ENCODE measurements at regions not wholly inside any gene's neighbourhood (a gene's known extent, or its start where the extent isn't known, plus 50 kb on each side); places are given as distances from the start of the nearest gene placed in this dataset.
"Not testable (repeated sequence)": the region's sequence is repeated elsewhere in the genome, so short reads cannot be mapped to it uniquely, and the experiment has no call there.

DNA sequence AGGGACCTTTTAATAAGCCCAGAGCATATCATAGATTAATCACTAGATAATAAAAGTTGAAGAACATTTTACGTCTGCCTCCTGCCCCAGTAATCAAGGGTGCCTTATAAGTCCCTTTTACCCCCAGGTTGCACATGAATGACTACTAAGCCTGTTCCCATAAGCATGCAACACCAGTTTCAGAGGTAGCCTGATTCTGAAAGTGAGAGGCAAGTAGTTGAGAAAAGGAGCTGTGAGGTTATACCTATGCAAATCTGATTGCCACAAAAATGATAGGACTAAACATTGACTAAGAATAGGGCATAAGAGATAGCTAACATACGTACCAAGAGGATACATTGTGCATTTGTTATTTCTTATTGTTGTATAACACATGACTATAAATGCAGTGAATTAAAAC, 681.9 kb downstream of the ISL1 start:
- H3K4me3 ChIP-seq, result no peak overlapping the region
- 71 to 80% methylated on average over 2 of the region's 2 CpGs for WGBS, 2 donors
- H3K4me1 ChIP-seq, result no peaks in the 10 kb centered on the region
- H3K27me3 ChIP-seq, result no peaks in the 10 kb centered on the region
- peaks cover 0 to 32% (median 7%) of the 10 kb centered on the region in 11 donors for H3K9me3 ChIP-seq
- DNase-seq (no peak), ATAC-seq (no peak)
- H3K36me3 ChIP-seq, result no peaks in the 10 kb centered on the region
- TF ChIP-seq, protein P1, sequence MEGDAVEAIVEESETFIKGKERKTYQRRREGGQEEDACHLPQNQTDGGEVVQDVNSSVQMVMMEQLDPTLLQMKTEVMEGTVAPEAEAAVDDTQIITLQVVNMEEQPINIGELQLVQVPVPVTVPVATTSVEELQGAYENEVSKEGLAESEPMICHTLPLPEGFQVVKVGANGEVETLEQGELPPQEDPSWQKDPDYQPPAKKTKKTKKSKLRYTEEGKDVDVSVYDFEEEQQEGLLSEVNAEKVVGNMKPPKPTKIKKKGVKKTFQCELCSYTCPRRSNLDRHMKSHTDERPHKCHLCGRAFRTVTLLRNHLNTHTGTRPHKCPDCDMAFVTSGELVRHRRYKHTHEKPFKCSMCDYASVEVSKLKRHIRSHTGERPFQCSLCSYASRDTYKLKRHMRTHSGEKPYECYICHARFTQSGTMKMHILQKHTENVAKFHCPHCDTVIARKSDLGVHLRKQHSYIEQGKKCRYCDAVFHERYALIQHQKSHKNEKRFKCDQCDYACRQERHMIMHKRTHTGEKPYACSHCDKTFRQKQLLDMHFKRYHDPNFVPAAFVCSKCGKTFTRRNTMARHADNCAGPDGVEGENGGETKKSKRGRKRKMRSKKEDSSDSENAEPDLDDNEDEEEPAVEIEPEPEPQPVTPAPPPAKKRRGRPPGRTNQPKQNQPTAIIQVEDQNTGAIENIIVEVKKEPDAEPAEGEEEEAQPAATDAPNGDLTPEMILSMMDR (IDR thresholded peaks at IDR 0.05), result no peak
- intact Hi-C loops (cut with DNase I), result no loop called here
- H3K27ac ChIP-seq, result no peak overlapping the region

DNA sequence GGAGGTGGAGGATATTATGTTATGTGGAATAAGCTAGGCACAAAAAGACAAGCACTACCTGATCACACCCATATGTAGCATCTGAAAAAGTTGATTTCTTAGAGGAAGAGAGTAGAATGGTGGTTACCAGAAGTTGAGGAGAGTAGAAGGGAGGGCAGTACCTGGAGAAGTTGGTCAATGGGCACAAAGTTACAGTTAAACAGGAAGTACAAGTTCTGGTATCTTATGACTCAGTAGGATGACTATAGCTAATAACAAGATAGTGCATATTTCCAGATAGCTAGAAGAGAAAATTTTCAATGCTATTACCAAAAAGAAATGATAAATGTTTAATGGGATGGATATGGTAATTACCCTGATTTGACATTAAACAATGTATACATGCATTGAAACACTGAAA, 686.7 kb downstream of the ISL1 start:
- Histone ChIP-seq H3K9me3 (peaks cover 0 to 31% (median 7%) of the 10 kb centered on the region in 11 donors), H3K4me1 (no peaks in the 10 kb centered on the region), H3K4me3 (no peak overlapping the region), H3K27ac (no peak overlapping the region), H3K36me3 (no peaks in the 10 kb centered on the region), H3K27me3 (no peaks in the 10 kb centered on the region)
- TF ChIP-seq, protein P1 (IDR thresholded peaks at IDR 0.05), result no peak
- intact Hi-C loops (cut with DNase I), result no loop called here
- no peak for DNase-seq
- ATAC-seq, result no peak

DNA sequence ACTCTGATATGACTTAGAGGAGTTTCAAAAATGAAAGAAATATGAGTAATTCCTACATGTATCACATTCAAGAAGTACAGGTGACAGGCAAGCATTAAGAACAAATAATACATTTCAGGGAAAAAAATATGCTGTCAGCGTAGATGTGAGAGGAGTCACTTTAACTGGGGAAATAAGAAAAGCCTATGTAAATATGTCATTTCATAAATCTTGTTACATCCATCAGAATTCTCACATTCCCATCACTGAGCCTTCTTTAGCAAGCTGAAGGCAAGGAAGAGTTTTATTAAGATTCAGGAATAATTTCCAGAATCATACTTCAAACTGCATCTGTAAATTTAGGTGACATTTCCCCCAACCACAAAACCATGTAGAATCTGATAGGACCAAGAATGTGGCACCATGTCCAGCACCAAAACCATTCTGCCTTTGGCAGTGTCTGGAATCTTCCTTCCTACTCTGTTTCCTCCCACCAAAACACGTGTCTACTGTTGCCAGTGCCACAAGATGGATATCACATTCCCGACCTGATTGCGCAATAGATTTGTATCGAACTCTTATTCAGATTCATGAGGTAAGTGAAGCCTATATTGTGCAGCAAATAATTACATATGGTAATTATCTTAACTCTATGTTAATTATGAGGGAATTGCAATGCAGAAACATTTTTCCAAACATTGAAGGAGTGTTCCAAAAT, 690.9 kb downstream of the ISL1 start:
- intact Hi-C loops (cut with DNase I), result no loop called here
- ATAC-seq, result no peak
- H3K4me1 ChIP-seq, result no peaks in the 10 kb centered on the region
- no peaks in the 10 kb centered on the region for H3K27me3 ChIP-seq
- TF ChIP-seq, protein P1 (IDR thresholded peaks at IDR 0.05), result no peak
- 74% methylated on average over 5 of the region's 5 CpGs for WGBS, 2 donors
- no peaks in the 10 kb centered on the region for H3K36me3 ChIP-seq
- no peak for DNase-seq
- no peak overlapping the region for H3K4me3 ChIP-seq
- H3K9me3 ChIP-seq, result no peaks in the 10 kb centered on the region
- no peak overlapping the region for H3K27ac ChIP-seq

DNA sequence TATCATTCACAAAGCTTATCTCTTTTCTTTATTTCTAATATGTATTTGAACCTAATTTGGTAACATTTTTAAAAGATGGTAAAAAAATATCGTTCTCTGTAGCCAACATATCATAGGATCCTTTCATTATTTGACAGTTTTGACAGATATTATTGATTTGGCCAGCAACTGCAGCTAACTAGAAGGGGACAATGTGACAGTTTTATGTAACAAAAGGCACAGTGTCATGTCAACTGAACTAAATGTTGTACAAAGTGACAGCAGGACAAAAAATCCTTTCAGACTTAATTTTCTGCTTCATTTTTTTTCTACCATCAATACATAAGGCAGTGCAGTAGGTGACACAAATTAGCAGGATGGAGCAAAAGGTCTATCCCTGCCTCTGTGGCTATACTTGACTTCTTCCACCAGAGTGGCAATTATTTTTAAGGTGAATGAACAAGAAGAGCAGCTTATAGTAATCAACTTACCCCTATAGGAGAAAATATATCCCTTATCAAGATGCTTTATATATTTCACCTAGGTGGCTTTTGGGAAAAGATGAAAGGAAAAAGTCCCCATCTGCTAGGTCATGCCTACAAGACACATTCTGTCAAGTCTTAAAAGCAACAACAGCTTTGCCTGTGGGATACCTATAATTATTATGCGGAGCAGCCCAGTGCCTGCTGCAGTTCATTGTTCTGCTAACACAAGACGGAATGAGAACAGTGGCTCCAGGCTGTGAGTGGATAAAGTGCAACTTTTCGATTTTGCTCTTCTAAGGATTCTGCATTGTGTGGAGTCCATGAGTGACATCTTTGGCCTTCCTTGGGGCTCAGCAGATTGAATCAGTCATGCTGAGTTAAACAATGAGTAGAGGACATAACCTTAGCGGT, 694.9 kb downstream of the ISL1 start:
- no peak overlapping the region for H3K4me3 ChIP-seq
- 66 to 67% methylated on average over 5 of the region's 5 CpGs for WGBS, 2 donors
- no peaks in the 10 kb centered on the region for H3K9me3 ChIP-seq
- TF ChIP-seq, protein P1 (IDR thresholded peaks at IDR 0.05), result no peak
- ATAC-seq (no peak), DNase-seq (no peak)
- no peaks in the 10 kb centered on the region for H3K4me1 ChIP-seq
- H3K27ac ChIP-seq, result no peak overlapping the region
- H3K27me3 ChIP-seq, result no peaks in the 10 kb centered on the region
- no peaks in the 10 kb centered on the region for H3K36me3 ChIP-seq
- intact Hi-C loops (cut with DNase I), result no loop called here

DNA sequence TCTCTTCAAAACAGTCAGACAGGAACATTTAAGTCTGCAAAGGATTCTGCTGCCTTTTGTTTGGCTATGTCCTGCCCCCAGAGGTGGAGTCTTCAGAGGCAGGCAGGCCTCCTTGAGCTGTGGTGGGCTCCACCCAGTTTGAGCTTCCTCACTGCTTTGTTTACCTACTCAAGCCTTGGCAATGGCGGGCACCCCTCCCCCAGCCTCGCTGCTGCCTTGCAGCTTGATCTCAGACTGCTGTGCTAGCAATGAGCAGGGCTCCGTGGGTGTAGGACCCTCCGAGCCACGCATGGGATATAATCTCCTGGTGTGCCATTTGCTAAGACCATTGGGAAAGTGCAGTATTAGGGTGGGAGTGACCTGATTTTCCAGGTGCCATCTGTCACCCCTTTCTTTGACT, 685.4 kb upstream of the ITGA1 start:
- H3K9me3 ChIP-seq, result peaks cover 0 to 20% (median 1%) of the 10 kb centered on the region in 11 donors
- ATAC-seq; H3K4me3 ChIP-seq; H3K27me3 ChIP-seq; intact Hi-C loops (cut with DNase I); DNase-seq; H3K4me1 ChIP-seq; H3K27ac ChIP-seq; H3K36me3 ChIP-seq: not testable (repeated sequence)
- WGBS, 2 donors, result 73 to 79% methylated on average over 5 of the region's 5 CpGs

All from heart right ventricle (tissue), 16 donors.